H1 (cell line): ENCODE measurements at regions not wholly inside any gene's neighbourhood (a gene's known extent, or its start where the extent isn't known, plus 50 kb on each side); places are given as distances from the start of the nearest gene placed in this dataset.

Experiments used
- CTCF ChIA-PET: fragments of 300-600 bp; sonication (Branson Sonifier 250); formaldehyde crosslinking; loops from one replicate; lab custom pipeline; 2021; ENCODE audit not compliant: partially characterized antibody; lab: Charles Lee
- POLR2A ChIA-PET: fragments of 300-600 bp; sonication (Branson Sonifier 250); formaldehyde crosslinking; loops from one replicate; lab custom pipeline; 2021; ENCODE audit warnings: inconsistent platforms; ENCODE audit not compliant: partially characterized antibody; lab: Charles Lee
- DNase-seq, 2 experiments: peaks; one replicate each; pipeline versions ENCODE4 v3.0.0 to v3.0.0-alpha.2; 2010 to 2022; ENCODE audit warnings: low spot score in 2 of 2, low read depth in 1 of 2, mixed read lengths in 1 of 2
- FAIRE-seq: peaks from 2 replicates; lab custom pipeline; 2011; peaks lifted over from hg19 to GRCh38; lab: Jason Lieb, UNC
- H2AFZ ChIP-seq: 2 replicates; pipeline ENCODE4 v1.8.1; 2012; ENCODE audit warnings: low read length, inconsistent platforms
- H2AK5ac ChIP-seq: 2 replicates; pipeline ENCODE4 v1.6.1; 2013; ENCODE audit warnings: low read depth, low read length
- H2BK120ac ChIP-seq: replicated peaks from 2 replicates; pipeline ENCODE3; 2013; ENCODE audit warnings: low read depth, low read length, inconsistent platforms
- H2BK12ac ChIP-seq: 2 replicates; pipeline ENCODE4 v1.6.1; 2013; ENCODE audit warnings: low read depth, low read length
- H2BK15ac ChIP-seq: 2 replicates; pipeline ENCODE4 v1.6.1; 2013; ENCODE audit warnings: low read length
- H2BK20ac ChIP-seq: 2 replicates; pipeline ENCODE4 v1.6.1; 2013; ENCODE audit warnings: low read length
- H2BK5ac ChIP-seq: 2 replicates; pipeline ENCODE4 v1.6.1; 2013; ENCODE audit warnings: low read depth, low read length
- H3K14ac ChIP-seq: 2 replicates; pipeline ENCODE4 v1.6.1; 2013; ENCODE audit warnings: inconsistent platforms; ENCODE audit not compliant: insufficient read length
- H3K18ac ChIP-seq: 2 replicates; pipeline ENCODE4 v1.6.1; 2013; ENCODE audit warnings: low read length; ENCODE audit errors: extremely low read depth
- H3K23ac ChIP-seq: 2 replicates; pipeline ENCODE4 v1.6.1; 2013; ENCODE audit warnings: inconsistent platforms; ENCODE audit not compliant: insufficient read length
- H3K23me2 ChIP-seq: 2 replicates; pipeline ENCODE4 v1.6.1; 2013; ENCODE audit warnings: low read depth, low read length
- H3K27ac ChIP-seq: 2 replicates; pipeline ENCODE4 v1.6.1; 2011; ENCODE audit warnings: low read depth, low read length, inconsistent platforms
- H3K27me3 ChIP-seq, 4 experiments: replicated peaks in 1 of 4; 1 replicate in 1 of 4; 2 replicates in 3 of 4; pipeline versions ENCODE4 v1.6.1 to v1.8.1; 2011 to 2013; ENCODE audit warnings: low read length in 3 of 4, mild to moderate bottlenecking in 3 of 4, inconsistent platforms in 2 of 4, mixed read lengths in 2 of 4, moderate library complexity in 1 of 4; ENCODE audit not compliant: control insufficient read depth in 3 of 4, insufficient read depth in 3 of 4; ENCODE audit errors: extremely low read depth in 1 of 4
- H3K36me3 ChIP-seq, 4 experiments: 2 replicates each; pipeline versions ENCODE4 v1.6.1 to v1.8.1; 2011 to 2013; ENCODE audit warnings: mild to moderate bottlenecking in 4 of 4, low read length in 3 of 4, moderate library complexity in 2 of 4, control low read depth in 1 of 4, inconsistent platforms in 1 of 4; ENCODE audit not compliant: insufficient read depth in 4 of 4, control insufficient read depth in 2 of 4
- H3K4ac ChIP-seq: replicated peaks from 2 replicates; pipeline ENCODE3; 2013; ENCODE audit warnings: low read length, low read depth, mixed read lengths, inconsistent platforms; ENCODE audit not compliant: insufficient read length
- H3K4me1 ChIP-seq, 4 experiments: replicated peaks in 1 of 4; 1 replicate in 1 of 4; 2 replicates in 3 of 4; pipeline versions ENCODE4 v1.6.1 to v1.8.1; 2011 to 2013; ENCODE audit warnings: low read length in 3 of 4, inconsistent platforms in 2 of 4, mixed read lengths in 1 of 4; ENCODE audit not compliant: insufficient read depth in 4 of 4, control insufficient read depth in 3 of 4
- H3K4me2 ChIP-seq, 2 experiments: 2 replicates each; pipeline versions ENCODE4 v1.6.1 to v1.8.1; 2011 to 2013; ENCODE audit warnings: low read depth in 2 of 2, low read length in 2 of 2, control low read depth in 1 of 2, inconsistent platforms in 1 of 2, mild to moderate bottlenecking in 1 of 2; ENCODE audit not compliant: insufficient read depth in 1 of 2
- H3K4me3 ChIP-seq, 4 experiments: fragments of 200-600, 300-600 bp in 1 of 4; sonication (generic), shearing (Covaris generic), sonication (Bioruptor Twin) in 1 of 4; 2 replicates each; pipeline versions ENCODE4 v1.5.1 to v1.8.1; 2011 to 2016; ENCODE audit warnings: low read length in 4 of 4, low read depth in 3 of 4, control low read depth in 2 of 4, inconsistent platforms in 2 of 4, mild to moderate bottlenecking in 2 of 4, mixed read lengths in 1 of 4, moderate library complexity in 1 of 4; ENCODE audit not compliant: insufficient read depth in 2 of 4; ENCODE audit errors: extremely low read depth in 1 of 4
- H3K56ac ChIP-seq: replicated peaks from 2 replicates; pipeline ENCODE3; 2013; ENCODE audit warnings: low read depth, mild to moderate bottlenecking, mixed read lengths, low read length, inconsistent platforms; ENCODE audit not compliant: insufficient read length
- H3K79me1 ChIP-seq: 2 replicates; pipeline ENCODE4 v1.6.1; 2013; ENCODE audit warnings: low read depth, low read length, control low read depth
- H3K79me2 ChIP-seq, 2 experiments: 2 replicates each; pipeline versions ENCODE4 v1.6.1 to v1.8.1; 2012 to 2013; ENCODE audit warnings: low read length in 2 of 2, mild to moderate bottlenecking in 2 of 2, inconsistent platforms in 1 of 2; ENCODE audit not compliant: insufficient read depth in 2 of 2, control insufficient read depth in 1 of 2
- H3K9ac ChIP-seq, 4 experiments: replicated peaks in 1 of 4; 1 replicate in 1 of 4; 2 replicates in 3 of 4; pipeline versions ENCODE4 v1.6.1 to v1.8.1; 2011 to 2013; ENCODE audit warnings: low read depth in 3 of 4, low read length in 3 of 4, control low read depth in 2 of 4, mild to moderate bottlenecking in 2 of 4, moderate library complexity in 2 of 4, inconsistent platforms in 1 of 4; ENCODE audit errors: extremely low read depth in 1 of 4
- H3K9me3 ChIP-seq, 2 experiments: 2 replicates each; pipeline versions ENCODE4 v1.6.1 to v1.8.1; 2012 to 2013; ENCODE audit warnings: mild to moderate bottlenecking in 2 of 2, moderate library complexity in 2 of 2, control low read depth in 1 of 2, inconsistent platforms in 1 of 2, low read depth in 1 of 2, low read length in 1 of 2, mixed read lengths in 1 of 2; ENCODE audit not compliant: insufficient read depth in 2 of 2
- H4K20me1 ChIP-seq, 2 experiments: replicated peaks in 1 of 2; 2 replicates each; pipeline versions ENCODE3 to v1.8.1; 2011 to 2013; ENCODE audit warnings: inconsistent platforms in 2 of 2, low read length in 2 of 2, mild to moderate bottlenecking in 1 of 2; ENCODE audit not compliant: insufficient read depth in 2 of 2, control insufficient read depth in 1 of 2
- H4K5ac ChIP-seq: 2 replicates; pipeline ENCODE4 v1.6.1; 2013; ENCODE audit warnings: low read length, low read depth, mixed read lengths, inconsistent platforms; ENCODE audit not compliant: insufficient read length
- H4K8ac ChIP-seq: 2 replicates; pipeline ENCODE4 v1.8.0; 2013; ENCODE audit warnings: mild to moderate bottlenecking, moderate library complexity, low read length, inconsistent platforms; ENCODE audit not compliant: insufficient read depth; ENCODE audit errors: extremely low read depth
- H4K91ac ChIP-seq: replicated peaks from 2 replicates; pipeline ENCODE3; 2013; ENCODE audit warnings: low read length, mixed read lengths, inconsistent platforms; ENCODE audit not compliant: insufficient read length
- BACH1 ChIP-seq: IDR thresholded peaks from 2 replicates; pipeline ENCODE4 v1.6.1; 2012; ENCODE audit warnings: low read length, improper control_type of control experiment
- CEBPB ChIP-seq: IDR thresholded peaks from 2 replicates; pipeline ENCODE4 v1.6.1; 2012; ENCODE audit warnings: low read depth, low read length
- EGR1 ChIP-seq: IDR thresholded peaks from 2 replicates; pipeline ENCODE4 v1.6.1; 2011; ENCODE audit warnings: low read depth, low read length, borderline replicate concordance
- EZH2 ChIP-seq: fragments of 200-600 bp; sonication (generic); IDR thresholded peaks from 2 replicates; pipeline ENCODE4 v1.7.1; 2012; ENCODE audit warnings: low read depth, mild to moderate bottlenecking, moderate library complexity, low read length, inconsistent platforms; ENCODE audit not compliant: severe bottlenecking
- KDM5A ChIP-seq: fragments of 200-600 bp; IDR thresholded peaks from 2 replicates; pipeline ENCODE4 v1.7.1; 2012; ENCODE audit warnings: mild to moderate bottlenecking, low read length, inconsistent platforms, mixed read lengths
- PHF8 ChIP-seq: fragments of 200-600 bp; sonication (generic); conservative IDR thresholded peaks from 2 replicates; pipeline ENCODE4 v1.7.1; 2012; ENCODE audit warnings: low read depth, mild to moderate bottlenecking, inconsistent platforms, low read length, moderate library complexity
- SAP30 ChIP-seq: fragments of 300-600 bp; sonication (generic); IDR thresholded peaks from 2 replicates; pipeline ENCODE4 v1.7.1; 2012; ENCODE audit warnings: low read length, moderate library complexity, mild to moderate bottlenecking, inconsistent platforms; ENCODE audit not compliant: insufficient read depth, insufficient replicate concordance
- SRF ChIP-seq: IDR thresholded peaks from 2 replicates; pipeline ENCODE4 v1.6.1; 2011; ENCODE audit warnings: mild to moderate bottlenecking, low read depth, low read length, moderate library complexity
- TAF1 ChIP-seq: IDR thresholded peaks from 2 replicates; pipeline ENCODE4 v1.6.1; 2011; ENCODE audit warnings: mild to moderate bottlenecking, low read depth, low read length
- TBP ChIP-seq: IDR thresholded peaks from 2 replicates; pipeline ENCODE4 v1.6.1; 2011; ENCODE audit warnings: low read depth, low read length, improper control_type of control experiment
- TCF12 ChIP-seq: IDR thresholded peaks from 2 replicates; pipeline ENCODE4 v1.6.1; 2011; ENCODE audit warnings: low read depth, mild to moderate bottlenecking, low read length
- WGBS, 2 experiments: shearing (Covaris generic) in 1 of 2; methylation state at CpG; one replicate each; pipeline versions ENCODE4 v1.1.6 to v1.1.7; 2013 to 2015; ENCODE audit warnings: low lambda C conversion rate in 2 of 2, mixed read lengths in 2 of 2, inconsistent platforms in 1 of 2, low coverage in 1 of 2, missing lambda C conversion rate in 1 of 2; ENCODE audit not compliant: insufficient replicate concordance in 2 of 2, insufficient coverage in 1 of 2, insufficient read length in 1 of 2; ENCODE audit errors: extremely low coverage in 1 of 2, missing lambda C conversion rate in 1 of 2; 5-methylcytosine and 5-hydroxymethylcytosine counted together
- TF ChIP-seq, protein P1 (sequence below): IDR thresholded peaks from 2 replicates; pipeline ENCODE4 v1.6.1; 2011; ENCODE audit warnings: low read length, improper control_type of control experiment

- Histone ChIP-seq H3K4ac (no peak overlapping the region), H3K9ac (no peak overlapping the region), H4K8ac (no peak overlapping the region), H4K91ac (no peak overlapping the region), H3K79me1 (no peaks in the 10 kb centered on the region), H2BK5ac (no peak overlapping the region), H3K36me3 (no peaks in the 10 kb centered on the region), H4K5ac (no peak overlapping the region), H3K4me3 (no peak overlapping the region), H3K9me3 (no peaks in the 10 kb centered on the region), H3K18ac (no peak overlapping the region), H2AFZ (no peak overlapping the region), H2BK12ac (no peak overlapping the region), H3K56ac (no peak overlapping the region), H2BK15ac (no peak overlapping the region), H4K20me1 (no peaks in the 10 kb centered on the region), H2BK20ac (no peak overlapping the region), H3K79me2 (no peaks in the 10 kb centered on the region), H3K14ac (no peak overlapping the region), H3K27ac (no peak overlapping the region), H3K4me2 (no peak overlapping the region), H3K23me2 (no peaks in the 10 kb centered on the region), H2BK120ac (no peak overlapping the region), H3K4me1 (no peaks in the 10 kb centered on the region), H3K23ac (no peak overlapping the region), H3K27me3 (no peaks in the 10 kb centered on the region), H2AK5ac (no peak overlapping the region)
- 94% methylated on average over 2 of the region's 2 CpGs; no CpG with 5 or more reads in 1 of the 2 experiments for whole genome bisulfite sequencing, 2 experiments
- FAIRE-seq (no peak), DNase-seq (no peak)
- ChIA-PET POLR2A (no interaction called here), CTCF (interaction anchor here (0.5 to 1.3 kb wide), 2 partner anchors 8 to 625 kb away, joined by 3 to 6 read pairs; no protein-coding TSS in a partner anchor)
- TF ChIP-seq, protein P1, sequence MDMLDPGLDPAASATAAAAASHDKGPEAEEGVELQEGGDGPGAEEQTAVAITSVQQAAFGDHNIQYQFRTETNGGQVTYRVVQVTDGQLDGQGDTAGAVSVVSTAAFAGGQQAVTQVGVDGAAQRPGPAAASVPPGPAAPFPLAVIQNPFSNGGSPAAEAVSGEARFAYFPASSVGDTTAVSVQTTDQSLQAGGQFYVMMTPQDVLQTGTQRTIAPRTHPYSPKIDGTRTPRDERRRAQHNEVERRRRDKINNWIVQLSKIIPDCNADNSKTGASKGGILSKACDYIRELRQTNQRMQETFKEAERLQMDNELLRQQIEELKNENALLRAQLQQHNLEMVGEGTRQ = no peak
- TF ChIP-seq SAP30 (no peak), TCF12 (no peak), TBP (no peak), TAF1 (no peak), BACH1 (no peak), KDM5A (no peak), EGR1 (no peak), CEBPB (no peak), SRF (no peak), PHF8 (no peak), EZH2 (no peak)
Measured at GRCh38 chr2:51484605-51485004, 452.7 kb upstream of the NRXN1 start.
